Rectal smooth muscle tissue (tissue), 1 donor: ENCODE measurements at regions not wholly inside any gene's neighbourhood (a gene's known extent, or its start where the extent isn't known, plus 50 kb on each side); places are given as distances from the start of the nearest gene placed in this dataset.

Experiments used
- H3K27ac ChIP-seq: one replicate; pipeline ENCODE4 v1.7.0; 2013; ENCODE audit warnings: low read depth, low read length, inconsistent platforms
- H3K27me3 ChIP-seq: one replicate; pipeline ENCODE4 v1.7.0; 2013; ENCODE audit warnings: low read length; ENCODE audit not compliant: control insufficient read depth, insufficient read depth
- H3K36me3 ChIP-seq: one replicate; pipeline ENCODE4 v1.7.0; 2013; ENCODE audit warnings: low read length; ENCODE audit not compliant: control insufficient read depth, insufficient read depth
- H3K4me1 ChIP-seq: one replicate; pipeline ENCODE4 v1.7.0; 2013; ENCODE audit warnings: low read length; ENCODE audit not compliant: control insufficient read depth, insufficient read depth
- H3K4me3 ChIP-seq: one replicate; pipeline ENCODE4 v1.7.0; 2013; ENCODE audit warnings: low read length
- H3K9ac ChIP-seq: one replicate; pipeline ENCODE4 v1.7.0; 2013; ENCODE audit warnings: low read length

- Histone ChIP-seq H3K4me1 (no peaks in the 10 kb centered on the region), H3K36me3 (no peaks in the 10 kb centered on the region), H3K27ac (no peak overlapping the region), H3K9ac (no peak overlapping the region), H3K27me3 (no peaks in the 10 kb centered on the region), H3K4me3 (no peak overlapping the region)
Observed at GRCh38 chr5:39829441-39829840, 404.7 kb upstream of the DAB2 start.

GRCh38 chr5:39826051-39826450 lies 401.3 kb upstream of the DAB2 start:
- H3K9ac ChIP-seq: no peak overlapping the region
- H3K27ac ChIP-seq: no peak overlapping the region
- no peaks in the 10 kb centered on the region for H3K27me3 ChIP-seq
- no peaks in the 10 kb centered on the region for H3K4me1 ChIP-seq
- no peak overlapping the region for H3K4me3 ChIP-seq
- H3K36me3 ChIP-seq: no peaks in the 10 kb centered on the region

DNA sequence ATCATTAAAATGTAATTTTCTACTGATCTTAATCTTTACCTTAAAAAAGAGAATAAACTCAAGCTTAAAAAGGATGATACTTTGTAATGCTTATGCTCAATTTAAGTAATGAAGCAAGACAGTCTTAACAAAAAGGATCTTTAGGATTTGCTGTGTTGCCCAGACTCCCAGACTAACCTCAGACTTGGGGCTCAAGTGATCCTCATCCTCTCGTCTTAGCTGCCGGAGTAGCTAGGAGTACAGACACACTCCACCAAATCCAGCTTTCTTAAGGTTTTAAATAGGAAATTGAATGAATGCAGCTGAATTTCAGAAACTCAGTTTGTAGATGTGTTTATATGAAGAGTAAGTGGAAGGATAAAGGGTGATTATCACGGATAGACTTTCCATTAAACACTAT lies 400.5 kb upstream of the DAB2 start:
- no peak overlapping the region for H3K9ac ChIP-seq
- H3K27me3 ChIP-seq: no peaks in the 10 kb centered on the region
- no peaks in the 10 kb centered on the region for H3K4me1 ChIP-seq
- no peak overlapping the region for H3K27ac ChIP-seq
- H3K36me3 ChIP-seq: no peaks in the 10 kb centered on the region
- H3K4me3 ChIP-seq: no peak overlapping the region

DNA sequence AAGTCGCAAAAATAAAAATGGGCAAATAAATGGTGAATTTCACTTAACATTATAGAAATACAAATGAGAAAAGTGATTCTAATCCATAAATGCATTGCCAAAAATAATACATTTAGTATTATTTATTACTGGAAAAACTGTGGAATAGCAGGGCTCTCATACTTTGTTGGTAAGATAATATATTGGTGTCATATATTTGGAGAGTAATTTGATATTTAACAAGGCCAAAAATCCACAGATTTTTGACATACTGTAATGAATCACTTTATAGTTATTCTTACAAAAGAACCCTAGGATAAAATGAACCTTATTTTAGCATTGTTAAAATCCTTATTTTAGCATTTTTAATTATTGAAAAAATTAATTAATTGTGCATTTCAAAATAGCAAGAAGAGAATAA lies 397.2 kb upstream of the DAB2 start:
- Histone ChIP-seq H3K4me1 (no peaks in the 10 kb centered on the region), H3K36me3 (no peaks in the 10 kb centered on the region), H3K27me3 (no peaks in the 10 kb centered on the region), H3K27ac (no peak overlapping the region), H3K4me3 (no peak overlapping the region), H3K9ac (no peak overlapping the region)

GRCh38 chr5:39816866-39817265 lies 392.1 kb upstream of the DAB2 start:
- Histone ChIP-seq H3K9ac (no peak overlapping the region), H3K27me3 (no peaks in the 10 kb centered on the region), H3K36me3 (no peaks in the 10 kb centered on the region), H3K4me1 (no peaks in the 10 kb centered on the region), H3K4me3 (no peak overlapping the region), H3K27ac (no peak overlapping the region)

- H3K27me3 ChIP-seq: no peaks in the 10 kb centered on the region
- H3K9ac ChIP-seq: no peak overlapping the region
- no peaks in the 10 kb centered on the region for H3K36me3 ChIP-seq
Observed at GRCh38 chr5:39816156-39816845, 391.5 kb upstream of the DAB2 start.

DNA sequence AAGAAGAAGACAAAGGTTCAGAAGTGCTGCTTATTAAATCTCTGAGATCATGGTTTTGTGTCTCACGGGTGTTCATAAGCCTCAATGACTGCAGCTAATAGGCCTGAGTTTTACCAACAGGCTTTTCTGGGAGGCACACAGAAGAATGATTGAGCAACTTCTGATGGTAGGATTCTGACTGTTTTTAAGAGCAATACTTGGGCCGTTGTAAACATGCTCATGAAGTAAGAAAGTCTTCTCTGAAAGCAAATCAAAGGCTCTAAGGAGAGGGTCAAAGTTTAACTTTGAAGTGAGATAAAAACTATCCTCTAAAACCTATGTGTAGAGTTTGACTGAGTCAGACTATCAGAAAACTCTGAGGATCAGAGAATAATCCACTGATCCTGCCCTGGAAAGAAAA lies 390.9 kb upstream of the DAB2 start:
- no peak overlapping the region for H3K4me3 ChIP-seq
- H3K36me3 ChIP-seq: no peaks in the 10 kb centered on the region
- H3K9ac ChIP-seq: no peak overlapping the region
- no peaks in the 10 kb centered on the region for H3K4me1 ChIP-seq
- H3K27ac ChIP-seq: no peak overlapping the region
- H3K27me3 ChIP-seq: no peaks in the 10 kb centered on the region

More at GRCh38 chr5:39816156-39816845, 391.5 kb upstream of the DAB2 start:
- Histone ChIP-seq H3K27ac (no peak overlapping the region), H3K4me3 (no peak overlapping the region), H3K4me1 (no peaks in the 10 kb centered on the region)

- no peaks in the 10 kb centered on the region for H3K27me3 ChIP-seq
- no peak overlapping the region for H3K27ac ChIP-seq
- no peak overlapping the region for H3K9ac ChIP-seq
- H3K4me1 ChIP-seq: no peaks in the 10 kb centered on the region
- H3K36me3 ChIP-seq: no peaks in the 10 kb centered on the region
- no peak overlapping the region for H3K4me3 ChIP-seq
Observed at GRCh38 chr5:39811381-39811780, 386.6 kb upstream of the DAB2 start.

GRCh38 chr5:39808656-39809055 lies 383.9 kb upstream of the DAB2 start:
- Histone ChIP-seq H3K27me3 (no peaks in the 10 kb centered on the region), H3K27ac (no peak overlapping the region), H3K9ac (no peak overlapping the region), H3K4me1 (no peaks in the 10 kb centered on the region), H3K4me3 (no peak overlapping the region), H3K36me3 (no peaks in the 10 kb centered on the region)

DNA sequence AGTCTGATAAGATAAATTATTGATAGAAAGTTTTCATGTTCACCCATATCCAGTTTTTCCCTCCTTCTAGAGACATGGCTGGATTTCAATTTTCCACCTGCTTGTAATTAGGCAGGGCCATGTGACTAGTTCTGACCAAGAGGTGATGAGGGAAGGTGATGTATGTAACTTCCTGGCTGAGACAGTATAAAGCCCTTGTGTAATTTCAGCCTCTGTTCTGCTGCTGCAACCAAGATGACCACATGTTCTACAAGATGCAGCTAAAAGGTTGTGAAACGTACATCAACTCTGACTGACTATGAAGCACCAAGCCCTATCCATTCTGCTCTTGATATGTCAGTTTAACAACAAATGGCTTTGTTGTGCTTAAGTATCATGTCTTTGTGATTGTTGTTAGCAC lies 376.5 kb upstream of the DAB2 start:
- H3K36me3 ChIP-seq: no peaks in the 10 kb centered on the region
- H3K4me1 ChIP-seq: peaks cover 2% of the 10 kb centered on the region
- H3K27ac ChIP-seq: no peak overlapping the region
- H3K4me3 ChIP-seq: no peak overlapping the region
- no peaks in the 10 kb centered on the region for H3K27me3 ChIP-seq
- H3K9ac ChIP-seq: no peak overlapping the region

DNA sequence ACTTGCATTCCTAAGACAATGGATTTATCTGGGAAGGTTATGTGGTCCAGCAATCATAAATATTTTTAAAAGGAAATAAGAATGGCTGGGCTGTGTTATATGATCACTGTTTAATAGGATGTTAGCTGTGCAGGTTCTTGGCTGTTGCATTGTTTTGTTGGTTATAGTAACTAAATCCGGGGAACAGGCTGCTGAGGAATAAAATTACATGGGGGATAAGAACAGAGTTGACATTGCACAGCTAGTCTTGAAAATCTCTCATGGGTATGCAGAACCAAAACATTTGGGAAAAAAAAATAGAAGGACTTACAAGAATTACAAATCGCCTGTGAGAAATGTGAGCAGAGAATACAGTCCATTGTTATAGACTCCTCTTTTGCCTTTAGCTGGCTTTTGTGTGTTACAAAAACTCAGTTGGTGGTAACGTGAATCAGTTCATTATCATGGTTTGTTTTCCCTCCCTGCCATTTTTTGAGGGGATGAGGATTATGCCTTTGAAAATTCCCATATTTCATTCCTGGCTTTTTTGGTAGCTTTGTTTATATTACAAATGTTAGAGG lies 375.3 kb upstream of the DAB2 start:
- Histone ChIP-seq H3K27ac (no peak overlapping the region), H3K27me3 (no peaks in the 10 kb centered on the region), H3K4me1 (peaks cover 2% of the 10 kb centered on the region), H3K36me3 (no peaks in the 10 kb centered on the region), H3K9ac (no peak overlapping the region), H3K4me3 (no peak overlapping the region)

DNA sequence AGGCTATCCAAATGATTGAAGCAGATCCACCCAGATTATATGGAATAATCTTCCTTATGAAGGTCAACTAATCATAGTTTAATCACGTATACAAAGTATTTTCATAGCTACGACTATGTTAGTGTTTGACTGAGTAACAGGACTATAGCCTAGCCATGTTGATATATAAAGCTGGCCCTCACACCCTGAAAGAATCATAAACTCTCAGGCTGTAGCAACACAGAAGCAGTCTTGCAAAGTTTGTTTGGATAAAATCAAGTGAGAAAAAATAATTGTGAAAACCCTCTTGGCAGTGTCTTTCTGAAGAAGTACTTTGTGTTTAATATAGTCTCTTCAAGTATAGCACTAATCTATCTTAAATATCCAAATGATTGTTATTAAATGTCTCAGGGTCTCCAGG lies 374.5 kb upstream of the DAB2 start:
- H3K4me1 ChIP-seq: peaks cover 2% of the 10 kb centered on the region
- no peaks in the 10 kb centered on the region for H3K27me3 ChIP-seq
- no peak overlapping the region for H3K9ac ChIP-seq
- H3K4me3 ChIP-seq: no peak overlapping the region
- no peak overlapping the region for H3K27ac ChIP-seq
- H3K36me3 ChIP-seq: no peaks in the 10 kb centered on the region

DNA sequence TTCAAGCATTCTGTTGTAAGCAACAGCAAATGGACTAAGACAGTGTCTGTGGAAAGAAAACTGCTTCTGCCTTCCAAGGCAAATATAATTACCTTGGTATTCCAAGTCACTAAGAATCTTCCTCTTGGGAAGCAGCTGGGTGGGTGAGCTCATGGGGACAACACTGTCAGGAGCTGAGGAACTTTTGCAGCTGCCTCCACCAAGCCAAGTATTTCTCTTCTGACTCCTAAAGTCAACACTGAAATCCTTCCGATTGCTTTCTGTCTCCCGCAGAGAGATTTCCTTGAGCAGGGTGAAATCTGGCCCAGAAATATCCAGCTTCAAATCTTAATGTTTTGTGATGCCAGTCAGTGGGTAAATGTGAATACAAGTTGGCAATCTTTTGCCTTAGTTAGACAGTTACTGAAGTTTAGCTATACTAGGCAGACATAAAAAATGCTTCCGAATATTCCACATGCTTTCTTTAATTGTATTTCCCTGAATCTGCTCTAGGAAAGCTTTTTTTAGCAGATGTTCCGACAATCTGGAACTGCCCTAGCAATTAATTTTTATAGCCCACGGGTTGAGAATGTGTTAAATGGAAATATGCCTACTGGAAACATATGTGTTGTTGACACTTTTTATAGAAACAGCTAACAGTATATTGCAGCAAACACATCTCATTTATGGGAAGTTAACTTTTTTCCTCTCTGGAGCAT lies 369.9 kb upstream of the DAB2 start:
- H3K9ac ChIP-seq: no peak overlapping the region
- peaks cover 2% of the 10 kb centered on the region for H3K4me1 ChIP-seq
- H3K36me3 ChIP-seq: no peaks in the 10 kb centered on the region
- no peak overlapping the region for H3K4me3 ChIP-seq
- H3K27me3 ChIP-seq: no peaks in the 10 kb centered on the region
- H3K27ac ChIP-seq: no peak overlapping the region
